Caco-2 (cell line): ENCODE measurements at regions not wholly inside any gene's neighbourhood (a gene's known extent, or its start where the extent isn't known, plus 50 kb on each side); places are given as distances from the start of the nearest gene placed in this dataset.

Experiments
- BruUV-seq: library from RNA; stranded (reverse); fragments of 400-500 nt; replicated peaks from 2 replicates; lab custom pipeline; 2021; lab: Mats Ljungman, UMichigan
- CTCF ChIA-PET: fragments of 300-600 bp; sonication (Branson Sonifier 250); formaldehyde crosslinking; loops from one replicate; lab custom pipeline; 2022; ENCODE audit warnings: antibody characterized with exemption; lab: Charles Lee
- POLR2A ChIA-PET: fragments of 300-600 bp; sonication (Branson Sonifier 250); formaldehyde crosslinking; loops from one replicate; lab custom pipeline; 2022; ENCODE audit warnings: antibody characterized with exemption; lab: Charles Lee
- DNase-seq, 2 experiments: peaks; one replicate each; pipeline versions ENCODE4 v3.0.0 to v3.0.0-alpha.2; 2020 to 2022
- H3K27me3 ChIP-seq: replicated peaks from 2 replicates; pipeline ENCODE4 v1.6.0; 2011; ENCODE audit warnings: low read length; ENCODE audit not compliant: control insufficient read depth, insufficient read depth
- H3K36me3 ChIP-seq: 2 replicates; pipeline ENCODE4 v1.5.1; 2011; ENCODE audit warnings: low read length; ENCODE audit not compliant: control insufficient read depth, insufficient read depth
- H3K4me1 ChIP-seq: fragments of 250-450 bp; sonication (Bioruptor Pico); 2 replicates; pipeline ENCODE4 v1.5.1; 2020; ENCODE audit warnings: mild to moderate bottlenecking
- H3K4me3 ChIP-seq: 2 replicates; pipeline ENCODE4 v1.5.1; 2011; ENCODE audit warnings: low read depth, mild to moderate bottlenecking, control low read depth, low read length
- H3K9me3 ChIP-seq: fragments of 250-450 bp; sonication (Bioruptor Pico); 2 replicates; pipeline ENCODE4 v1.5.1; 2020; ENCODE audit warnings: mild to moderate bottlenecking, moderate library complexity
- H3K27ac Mint-ChIP-seq: one replicate; pipeline ENCODE4 v1.8.0; 2022; ENCODE audit warnings: mixed read lengths; ENCODE audit not compliant: unreplicated experiment
- H3K27me3 Mint-ChIP-seq: one replicate; pipeline ENCODE4 v1.8.0; 2022; ENCODE audit warnings: mixed read lengths; ENCODE audit not compliant: insufficient read depth, unreplicated experiment
- H3K36me3 Mint-ChIP-seq: one replicate; pipeline ENCODE4 v1.8.0; 2022; ENCODE audit warnings: mild to moderate bottlenecking, mixed read lengths; ENCODE audit not compliant: insufficient read depth, unreplicated experiment
- H3K4me1 Mint-ChIP-seq: one replicate; pipeline ENCODE4 v1.8.0; 2022; ENCODE audit warnings: low read depth, mixed read lengths; ENCODE audit not compliant: unreplicated experiment
- H3K4me3 Mint-ChIP-seq: one replicate; pipeline ENCODE4 v1.8.0; 2022; ENCODE audit warnings: mild to moderate bottlenecking, moderate library complexity, mixed read lengths; ENCODE audit not compliant: unreplicated experiment
- H3K9me3 Mint-ChIP-seq: one replicate; pipeline ENCODE4 v1.8.0; 2022; ENCODE audit warnings: mixed read lengths; ENCODE audit not compliant: unreplicated experiment
- intact Hi-C: fragments of 100-400 bp; cut with micrococcal nuclease; formaldehyde crosslinking; loops from one replicate; pipeline ENCODE4 v1.10.0; 2022; ENCODE audit not compliant: unreplicated experiment
- TF ChIP-seq, protein P1 (sequence below), 2 experiments: fragments of 200-600 bp in 1 of 2; IDR thresholded peaks; 1 replicate in 1 of 2; 2 replicates in 1 of 2; pipeline versions ENCODE4 v1.5.1 to v1.8.0; 2011 to 2022; ENCODE audit warnings: antibody characterized with exemption in 1 of 2, control low read depth in 1 of 2, inconsistent platforms in 1 of 2, low read depth in 1 of 2, low read length in 1 of 2, mild to moderate bottlenecking in 1 of 2, moderate library complexity in 1 of 2; ENCODE audit not compliant: insufficient read depth in 1 of 2, severe bottlenecking in 1 of 2, unreplicated experiment in 1 of 2

- H3K4me3 ChIP-seq: no peak overlapping the region
- TF ChIP-seq, protein P1, sequence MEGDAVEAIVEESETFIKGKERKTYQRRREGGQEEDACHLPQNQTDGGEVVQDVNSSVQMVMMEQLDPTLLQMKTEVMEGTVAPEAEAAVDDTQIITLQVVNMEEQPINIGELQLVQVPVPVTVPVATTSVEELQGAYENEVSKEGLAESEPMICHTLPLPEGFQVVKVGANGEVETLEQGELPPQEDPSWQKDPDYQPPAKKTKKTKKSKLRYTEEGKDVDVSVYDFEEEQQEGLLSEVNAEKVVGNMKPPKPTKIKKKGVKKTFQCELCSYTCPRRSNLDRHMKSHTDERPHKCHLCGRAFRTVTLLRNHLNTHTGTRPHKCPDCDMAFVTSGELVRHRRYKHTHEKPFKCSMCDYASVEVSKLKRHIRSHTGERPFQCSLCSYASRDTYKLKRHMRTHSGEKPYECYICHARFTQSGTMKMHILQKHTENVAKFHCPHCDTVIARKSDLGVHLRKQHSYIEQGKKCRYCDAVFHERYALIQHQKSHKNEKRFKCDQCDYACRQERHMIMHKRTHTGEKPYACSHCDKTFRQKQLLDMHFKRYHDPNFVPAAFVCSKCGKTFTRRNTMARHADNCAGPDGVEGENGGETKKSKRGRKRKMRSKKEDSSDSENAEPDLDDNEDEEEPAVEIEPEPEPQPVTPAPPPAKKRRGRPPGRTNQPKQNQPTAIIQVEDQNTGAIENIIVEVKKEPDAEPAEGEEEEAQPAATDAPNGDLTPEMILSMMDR (IDR thresholded peaks at IDR 0.05; ENCODE audit: insufficient read depth in 1 of 2, low read depth in 1 of 2, low read length in 1 of 2, severe bottlenecking in 1 of 2, unreplicated experiment in 1 of 2): no peak
- Mint-ChIP-seq H3K4me1 (no peaks in the 10 kb centered on the region), H3K27ac (no peak overlapping the region), H3K9me3 (no peaks in the 10 kb centered on the region), H3K36me3 (no peaks in the 10 kb centered on the region), H3K4me3 (no peak overlapping the region), H3K27me3 (no peaks in the 10 kb centered on the region)
- DNase-seq: no peak
- POLR2A ChIA-PET: no interaction called here
- intact Hi-C loops: no loop called here
- CTCF ChIA-PET: no interaction called here
- H3K4me1 ChIP-seq: no peaks in the 10 kb centered on the region
- no peaks in the 10 kb centered on the region for H3K36me3 ChIP-seq
- no peaks in the 10 kb centered on the region for H3K27me3 ChIP-seq
- BruUV-seq: no TSS peak
- H3K9me3 ChIP-seq: no peaks in the 10 kb centered on the region
Measured at GRCh38 chr11:81979448-81979847, 754.2 kb downstream of the FAM181B start.

GRCh38 chr11:81975261-81975900, 758.3 kb downstream of the FAM181B start:
- Histone ChIP-seq H3K27me3 (no peaks in the 10 kb centered on the region), H3K4me1 (no peaks in the 10 kb centered on the region), H3K4me3 (no peak overlapping the region), H3K9me3 (no peaks in the 10 kb centered on the region), H3K36me3 (no peaks in the 10 kb centered on the region)
- Mint-ChIP-seq H3K27ac (no peak overlapping the region), H3K4me1 (no peaks in the 10 kb centered on the region), H3K36me3 (no peaks in the 10 kb centered on the region), H3K9me3 (no peaks in the 10 kb centered on the region), H3K4me3 (no peak overlapping the region), H3K27me3 (no peaks in the 10 kb centered on the region)
- BruUV-seq: no TSS peak
- intact Hi-C loops: no loop called here
- TF ChIP-seq, protein P1 (IDR thresholded peaks at IDR 0.05; ENCODE audit: insufficient read depth in 1 of 2, low read depth in 1 of 2, low read length in 1 of 2, severe bottlenecking in 1 of 2, unreplicated experiment in 1 of 2): no peak
- no peak for DNase-seq
- ChIA-PET POLR2A (no interaction called here), CTCF (no interaction called here)

DNA sequence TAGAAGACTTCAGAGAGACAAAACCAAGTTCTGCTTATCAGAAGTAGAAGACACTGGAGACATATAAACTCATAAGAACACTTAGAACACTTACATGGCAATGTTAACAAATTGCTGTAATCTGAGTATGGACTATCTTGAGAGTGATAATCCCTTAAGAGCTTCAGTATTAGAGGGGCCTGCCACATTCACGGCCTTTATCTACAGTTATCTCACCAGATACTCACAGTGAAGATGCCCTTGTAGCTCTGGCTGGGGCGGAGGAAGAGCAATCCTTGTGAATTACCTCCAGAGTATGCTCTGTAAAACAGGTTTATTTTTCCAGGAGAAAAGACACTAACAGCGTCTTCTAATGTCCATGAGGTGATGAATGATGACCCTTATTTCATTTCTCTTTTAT, 762.8 kb downstream of the FAM181B start:
- intact Hi-C loops: no loop called here
- no peaks in the 10 kb centered on the region for H3K27me3 ChIP-seq
- H3K9me3 ChIP-seq: no peaks in the 10 kb centered on the region
- POLR2A ChIA-PET: no interaction called here
- CTCF ChIA-PET: no interaction called here
- Mint-ChIP-seq H3K4me3 (no peak overlapping the region), H3K36me3 (no peaks in the 10 kb centered on the region), H3K27ac (no peak overlapping the region), H3K27me3 (peaks cover 3% of the 10 kb centered on the region), H3K9me3 (no peaks in the 10 kb centered on the region), H3K4me1 (no peaks in the 10 kb centered on the region)
- no peak for DNase-seq
- BruUV-seq: no TSS peak
- H3K4me1 ChIP-seq: no peaks in the 10 kb centered on the region
- TF ChIP-seq, protein P1 (IDR thresholded peaks at IDR 0.05; ENCODE audit: insufficient read depth in 1 of 2, low read depth in 1 of 2, low read length in 1 of 2, severe bottlenecking in 1 of 2, unreplicated experiment in 1 of 2): no peak
- H3K4me3 ChIP-seq: no peak overlapping the region
- no peaks in the 10 kb centered on the region for H3K36me3 ChIP-seq
